Cardiac fibroblast (primary cell): ENCODE measurements at regions not wholly inside any gene's neighbourhood (a gene's known extent, or its start where the extent isn't known, plus 50 kb on each side); places are given as distances from the start of the nearest gene placed in this dataset.

Experiments used
- DNase-seq, 2 donors: peaks; one replicate each; pipeline versions ENCODE4 v3.0.0 to v3.0.0-alpha.2; 2010; ENCODE audit warnings: low read depth in 2 of 2
- H3K4me3 ChIP-seq, 2 donors: replicated peaks in 1 of 2; 1 replicate in 1 of 2; 2 replicates in 1 of 2; pipeline ENCODE4 v1.5.1; 2011; ENCODE audit warnings: low read depth in 2 of 2, low read length in 2 of 2, mild to moderate bottlenecking in 2 of 2, moderate library complexity in 1 of 2
- CTCF ChIP-seq: IDR thresholded peaks from one replicate; pipeline ENCODE4 v1.5.1; 2011; ENCODE audit warnings: low read depth, mild to moderate bottlenecking, low read length, inconsistent platforms

GRCh38 chr4:132504438-132504837 lies 644.7 kb upstream of the PCDH10 start:
- TF ChIP-seq CTCF = no peak
- H3K4me3 ChIP-seq = no peak overlapping the region
- DNase-seq = no peak

GRCh38 chr4:132506568-132506967 lies 642.5 kb upstream of the PCDH10 start:
- no peak overlapping the region for H3K4me3 ChIP-seq
- no peak for DNase-seq
- TF ChIP-seq CTCF = no peak

- no peak for DNase-seq
- H3K4me3 ChIP-seq = no peak overlapping the region
- no peak for TF ChIP-seq CTCF
Observed at GRCh38 chr4:132513491-132513890, 635.6 kb upstream of the PCDH10 start.

GRCh38 chr4:132526652-132527051 lies 622.4 kb upstream of the PCDH10 start:
- H3K4me3 ChIP-seq = no peak overlapping the region
- DNase-seq = no peak
- no peak for TF ChIP-seq CTCF

- no peak for TF ChIP-seq CTCF
- DNase-seq = no peak
- H3K4me3 ChIP-seq = no peak overlapping the region
Observed at GRCh38 chr4:132527817-132528216, 621.3 kb upstream of the PCDH10 start.

- H3K4me3 ChIP-seq = no peak overlapping the region
- TF ChIP-seq CTCF = no peak
- DNase-seq = peak in 1 of 2 donors; percentile 1
Observed at GRCh38 chr4:132530861-132531260, 618.2 kb upstream of the PCDH10 start.

GRCh38 chr4:132540268-132540667 lies 608.8 kb upstream of the PCDH10 start:
- no peak for TF ChIP-seq CTCF
- DNase-seq = no peak
- H3K4me3 ChIP-seq = no peak overlapping the region
